Calu3 (cell line): ENCODE measurements at regions not wholly inside any gene's neighbourhood (a gene's known extent, or its start where the extent isn't known, plus 50 kb on each side); places are given as distances from the start of the nearest gene placed in this dataset.

ENCODE experiments used
- BruUV-seq: library from RNA; stranded (reverse); fragments of 400-500 nt; replicated peaks from 2 replicates; lab custom pipeline; 2021; lab: Mats Ljungman, UMichigan
- CTCF ChIA-PET: fragments of 300-600 bp; sonication (Branson Sonifier 250); formaldehyde crosslinking; loops from one replicate; lab custom pipeline; 2022; ENCODE audit warnings: antibody characterized with exemption; lab: Charles Lee
- DNase-seq: peaks from one replicate; pipeline ENCODE4 v3.0.0; 2022
- H3K27ac Mint-ChIP-seq: one replicate; pipeline ENCODE4 v1.8.0; 2022; ENCODE audit warnings: mixed read lengths; ENCODE audit not compliant: unreplicated experiment
- H3K27me3 Mint-ChIP-seq: one replicate; pipeline ENCODE4 v1.8.0; 2022; ENCODE audit warnings: mixed read lengths; ENCODE audit not compliant: unreplicated experiment
- H3K36me3 Mint-ChIP-seq: one replicate; pipeline ENCODE4 v1.8.0; 2022; ENCODE audit warnings: mild to moderate bottlenecking, moderate library complexity, mixed read lengths; ENCODE audit not compliant: insufficient read depth, unreplicated experiment
- H3K4me1 Mint-ChIP-seq: one replicate; pipeline ENCODE4 v1.8.0; 2022; ENCODE audit warnings: mild to moderate bottlenecking, low read depth, mixed read lengths; ENCODE audit not compliant: unreplicated experiment
- H3K4me3 Mint-ChIP-seq: one replicate; pipeline ENCODE4 v1.8.0; 2022; ENCODE audit warnings: mild to moderate bottlenecking, low read depth, moderate library complexity, mixed read lengths; ENCODE audit not compliant: unreplicated experiment
- H3K9me3 Mint-ChIP-seq: one replicate; pipeline ENCODE4 v1.8.0; 2022; ENCODE audit warnings: low read depth, mixed read lengths; ENCODE audit not compliant: unreplicated experiment
- intact Hi-C: fragments of 100-400 bp; cut with micrococcal nuclease; formaldehyde crosslinking; loops from one replicate; pipeline ENCODE4 v1.10.0; 2022; ENCODE audit not compliant: unreplicated experiment
- TF ChIP-seq, protein P1 (sequence below): fragments of 200-600 bp; IDR thresholded peaks from one replicate; pipeline ENCODE4 v1.8.0; 2022; ENCODE audit warnings: antibody characterized with exemption; ENCODE audit not compliant: unreplicated experiment

DNA sequence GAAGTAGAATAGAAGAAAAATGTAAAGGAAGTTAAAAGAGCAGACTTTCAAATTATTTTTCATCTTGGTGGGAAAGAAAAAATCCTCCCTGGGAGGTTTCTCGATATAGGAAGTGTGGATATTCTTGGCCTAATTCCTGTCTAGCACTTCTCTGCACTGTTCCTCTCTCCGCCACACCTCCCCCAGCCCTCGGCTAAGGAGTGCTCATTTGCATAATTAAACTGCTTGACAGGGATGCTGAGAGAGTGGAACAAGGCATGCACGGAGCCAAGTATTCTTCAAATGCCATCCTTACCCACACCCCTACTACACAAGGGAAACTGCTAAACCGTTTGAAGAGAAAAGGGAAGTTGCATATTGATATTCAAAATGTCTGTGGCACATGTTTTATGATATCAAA lies 511.0 kb upstream of the HTR2A start:
- Mint-ChIP-seq H3K9me3 (no peaks in the 10 kb centered on the region), H3K4me1 (peaks cover 19% of the 10 kb centered on the region), H3K4me3 (no peak overlapping the region), H3K27me3 (no peaks in the 10 kb centered on the region), H3K36me3 (no peaks in the 10 kb centered on the region), H3K27ac (no peak overlapping the region)
- CTCF ChIA-PET: no interaction called here
- BruUV-seq: no TSS peak
- no peak for DNase-seq
- TF ChIP-seq, protein P1, sequence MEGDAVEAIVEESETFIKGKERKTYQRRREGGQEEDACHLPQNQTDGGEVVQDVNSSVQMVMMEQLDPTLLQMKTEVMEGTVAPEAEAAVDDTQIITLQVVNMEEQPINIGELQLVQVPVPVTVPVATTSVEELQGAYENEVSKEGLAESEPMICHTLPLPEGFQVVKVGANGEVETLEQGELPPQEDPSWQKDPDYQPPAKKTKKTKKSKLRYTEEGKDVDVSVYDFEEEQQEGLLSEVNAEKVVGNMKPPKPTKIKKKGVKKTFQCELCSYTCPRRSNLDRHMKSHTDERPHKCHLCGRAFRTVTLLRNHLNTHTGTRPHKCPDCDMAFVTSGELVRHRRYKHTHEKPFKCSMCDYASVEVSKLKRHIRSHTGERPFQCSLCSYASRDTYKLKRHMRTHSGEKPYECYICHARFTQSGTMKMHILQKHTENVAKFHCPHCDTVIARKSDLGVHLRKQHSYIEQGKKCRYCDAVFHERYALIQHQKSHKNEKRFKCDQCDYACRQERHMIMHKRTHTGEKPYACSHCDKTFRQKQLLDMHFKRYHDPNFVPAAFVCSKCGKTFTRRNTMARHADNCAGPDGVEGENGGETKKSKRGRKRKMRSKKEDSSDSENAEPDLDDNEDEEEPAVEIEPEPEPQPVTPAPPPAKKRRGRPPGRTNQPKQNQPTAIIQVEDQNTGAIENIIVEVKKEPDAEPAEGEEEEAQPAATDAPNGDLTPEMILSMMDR: no peak
- intact Hi-C loops: no loop called here

DNA sequence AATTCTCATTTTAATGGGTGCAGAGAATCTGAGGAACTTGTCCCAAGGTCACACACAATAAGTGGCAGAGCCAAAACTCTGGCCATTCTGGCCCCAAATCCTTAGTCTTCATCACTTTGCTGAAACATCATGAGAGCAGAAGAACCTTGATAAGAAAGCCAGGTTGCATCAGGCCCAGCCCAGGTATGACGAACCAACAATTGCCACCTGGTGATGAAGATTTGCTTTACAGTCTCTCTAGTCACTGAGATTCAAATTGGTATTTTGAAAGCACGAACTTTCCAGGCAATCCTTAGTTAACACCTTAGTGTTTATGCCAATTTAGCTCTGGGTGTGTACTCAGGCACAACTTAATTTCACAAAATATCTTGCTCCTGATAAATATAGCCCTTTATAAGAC lies 502.7 kb upstream of the HTR2A start:
- no peak for DNase-seq
- no TSS peak for BruUV-seq
- intact Hi-C loops: no loop called here
- H3K27me3 Mint-ChIP-seq: no peaks in the 10 kb centered on the region
- no peak overlapping the region for H3K4me3 Mint-ChIP-seq
- H3K27ac Mint-ChIP-seq: no peak overlapping the region
- no peaks in the 10 kb centered on the region for H3K36me3 Mint-ChIP-seq
- CTCF ChIA-PET: no interaction called here
- H3K9me3 Mint-ChIP-seq: no peaks in the 10 kb centered on the region
- H3K4me1 Mint-ChIP-seq: peaks cover 19% of the 10 kb centered on the region
- TF ChIP-seq, protein P1: no peak

DNA sequence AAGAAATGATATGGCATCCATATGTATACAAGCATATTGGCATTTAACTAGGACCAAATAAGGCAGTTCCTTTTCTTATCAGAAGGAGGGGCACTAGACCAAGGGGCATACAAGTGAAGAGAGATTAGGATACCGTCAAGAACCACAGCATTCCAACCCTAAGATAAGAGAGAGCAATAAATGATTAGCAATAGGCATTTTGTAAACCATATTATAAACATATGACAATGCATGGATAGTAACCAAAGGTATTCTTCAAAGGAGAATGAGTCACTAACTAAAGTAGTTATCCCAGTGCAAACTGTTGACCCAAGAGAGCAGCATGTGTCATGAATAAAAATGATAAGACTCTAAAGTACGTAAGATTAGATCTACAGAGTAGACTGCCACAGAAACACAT lies 500.9 kb upstream of the HTR2A start:
- Mint-ChIP-seq H3K27me3 (no peaks in the 10 kb centered on the region), H3K4me1 (peaks cover 19% of the 10 kb centered on the region), H3K36me3 (no peaks in the 10 kb centered on the region), H3K9me3 (no peaks in the 10 kb centered on the region), H3K27ac (no peak overlapping the region), H3K4me3 (no peak overlapping the region)
- peak; percentile 1 for DNase-seq
- intact Hi-C loops: no loop called here
- TF ChIP-seq, protein P1: no peak
- BruUV-seq: no TSS peak
- CTCF ChIA-PET: no interaction called here

DNA sequence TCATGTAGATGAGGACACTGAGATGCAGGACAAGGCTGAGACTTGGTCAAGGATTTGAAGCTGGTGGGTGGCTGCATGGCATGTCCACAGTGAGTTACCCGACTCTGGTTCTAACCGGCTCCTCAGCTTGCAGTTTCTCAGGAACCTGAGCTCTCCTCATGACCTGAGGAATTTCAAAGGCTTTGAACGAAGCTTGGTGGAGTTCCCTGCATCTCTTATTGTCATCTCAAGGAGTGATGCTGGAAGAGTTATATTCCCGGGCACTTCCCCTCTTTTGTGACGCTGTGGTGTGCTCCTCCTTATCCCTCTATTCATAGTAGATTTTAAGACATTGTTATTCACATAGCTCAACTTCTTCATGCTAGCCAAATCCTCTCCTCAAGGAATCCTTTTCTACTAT lies 500.1 kb upstream of the HTR2A start:
- no peaks in the 10 kb centered on the region for H3K27me3 Mint-ChIP-seq
- BruUV-seq: no TSS peak
- intact Hi-C loops: no loop called here
- DNase-seq: no peak
- no peak overlapping the region for H3K27ac Mint-ChIP-seq
- H3K4me1 Mint-ChIP-seq: peaks cover 19% of the 10 kb centered on the region
- H3K36me3 Mint-ChIP-seq: no peaks in the 10 kb centered on the region
- H3K9me3 Mint-ChIP-seq: peaks cover 2% of the 10 kb centered on the region
- TF ChIP-seq, protein P1: no peak
- no peak overlapping the region for H3K4me3 Mint-ChIP-seq
- CTCF ChIA-PET: interaction anchor here (0.6 to 0.7 kb wide), 2 partner anchors 9 to 1330 kb away, joined by 3 read pairs; no protein-coding TSS in a partner anchor

DNA sequence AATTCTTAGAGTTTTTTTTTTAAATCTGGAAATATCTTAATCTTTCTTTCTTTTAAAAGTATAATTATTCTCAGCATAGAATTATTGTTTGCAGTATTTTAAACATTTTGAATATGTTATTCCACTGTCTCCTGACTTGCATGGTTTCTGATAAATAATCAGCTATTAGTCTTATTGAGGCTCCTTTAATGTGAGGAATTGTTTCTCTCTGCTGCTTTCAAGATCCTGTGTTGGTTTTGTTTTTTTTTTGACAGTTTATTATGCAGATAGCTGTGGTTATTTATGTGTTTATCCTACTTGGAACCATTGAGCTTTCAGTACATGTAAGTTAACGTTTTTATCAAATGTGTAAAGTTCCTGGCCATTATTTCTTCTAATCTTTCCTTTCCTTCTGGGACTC lies 477.9 kb upstream of the HTR2A start:
- peaks cover 5% of the 10 kb centered on the region for H3K9me3 Mint-ChIP-seq
- CTCF ChIA-PET: no interaction called here
- no TSS peak for BruUV-seq
- H3K27me3 Mint-ChIP-seq: no peaks in the 10 kb centered on the region
- intact Hi-C loops: no loop called here
- no peak overlapping the region for H3K4me3 Mint-ChIP-seq
- no peak overlapping the region for H3K27ac Mint-ChIP-seq
- TF ChIP-seq, protein P1: no peak
- H3K4me1 Mint-ChIP-seq: no peaks in the 10 kb centered on the region
- DNase-seq: no peak
- H3K36me3 Mint-ChIP-seq: no peaks in the 10 kb centered on the region
